ENCODE measurements at regions not wholly inside any gene's neighbourhood (a gene's known extent, or its start where the extent isn't known, plus 50 kb on each side); places are given as distances from the start of the nearest gene placed in this dataset.

DNA sequence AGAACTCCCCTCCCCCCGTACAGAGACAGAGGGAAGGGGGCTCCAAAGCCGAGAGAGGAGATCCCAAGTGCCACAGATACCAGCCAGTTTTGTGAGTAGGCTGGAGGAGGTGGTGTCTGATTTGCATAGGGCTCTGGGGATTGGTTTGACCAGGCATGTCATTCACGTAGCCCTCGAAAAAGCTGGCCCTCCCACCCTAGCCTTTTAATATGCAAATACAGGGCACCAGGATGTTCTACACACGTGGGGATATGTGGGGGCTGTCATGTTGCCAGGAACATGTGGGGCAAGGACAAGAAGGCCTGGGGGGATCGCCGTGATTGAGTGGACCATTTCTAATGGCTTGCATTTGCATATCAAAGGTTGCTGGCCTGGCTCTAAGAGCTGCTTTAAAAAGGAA lies 272.9 kb downstream of the PPP1R2C start:
- H3K4me2 ChIP-seq (ENCODE audit: insufficient read depth, low read length): no peak overlapping the region
- H3K9me3 ChIP-seq (replicated peaks; ENCODE audit: control insufficient read depth, insufficient read depth, low read depth, low read length): no peaks in the 10 kb centered on the region
- in situ Hi-C loops (cut with MboI): no loop called here
- no peak overlapping the region for H3K4me3 ChIP-seq
- H3K9me1 ChIP-seq (ENCODE audit: control insufficient read depth, insufficient read depth, low read length): no peaks in the 10 kb centered on the region
- H3K36me3 ChIP-seq (ENCODE audit: control insufficient read depth, insufficient read depth, low read length): no peaks in the 10 kb centered on the region
- H2AFZ ChIP-seq (ENCODE audit: low read depth, low read length): no peak overlapping the region
- ATAC-seq: no peak
- no peak for FAIRE-seq
- DNase-seq (ENCODE audit: extremely low read depth in 1 of 4, low spot score in 3 of 4): no peak
- no peaks in the 10 kb centered on the region for H3K79me2 ChIP-seq (ENCODE audit: control insufficient read depth, insufficient read depth, low read length)
- no peak overlapping the region for H3K27ac ChIP-seq (ENCODE audit: extremely low read depth, low read depth, low read length)
- no peak overlapping the region for H3K9ac ChIP-seq (ENCODE audit: insufficient read depth in 1 of 2, low read depth in 2 of 2, low read length in 2 of 2)
- no peaks in the 10 kb centered on the region for H3K27me3 ChIP-seq (ENCODE audit: control insufficient read depth in 2 of 2, insufficient read depth in 2 of 2, low read length in 2 of 2)
- 0% methylated on average over 3 of the region's 7 CpGs for WGBS (ENCODE audit: insufficient coverage, low coverage, missing lambda C conversion rate)
- no peaks in the 10 kb centered on the region for H3K4me1 ChIP-seq (replicated peaks in 1 of 2; ENCODE audit: control insufficient read depth in 2 of 2, insufficient read depth in 2 of 2, low read length in 2 of 2)
- no TSS peak for BruUV-seq (replicated peaks)
- H4K20me1 ChIP-seq (replicated peaks; ENCODE audit: control insufficient read depth, insufficient read depth, low read length): no peaks in the 10 kb centered on the region
- intact Hi-C loops (cut with micrococcal nuclease): no loop called here
- POLR2A ChIA-PET: no interaction called here
- no peak for TF ChIP-seq MYNN (IDR thresholded peaks at IDR 0.05)
- no peak for TF ChIP-seq MYNN (CRISPR knock-in tag; IDR thresholded peaks at IDR 0.05)
- no peak for TF ChIP-seq MXI1 (IDR thresholded peaks at IDR 0.05; ENCODE audit: low read depth, low read length)
- TF ChIP-seq, protein P1, sequence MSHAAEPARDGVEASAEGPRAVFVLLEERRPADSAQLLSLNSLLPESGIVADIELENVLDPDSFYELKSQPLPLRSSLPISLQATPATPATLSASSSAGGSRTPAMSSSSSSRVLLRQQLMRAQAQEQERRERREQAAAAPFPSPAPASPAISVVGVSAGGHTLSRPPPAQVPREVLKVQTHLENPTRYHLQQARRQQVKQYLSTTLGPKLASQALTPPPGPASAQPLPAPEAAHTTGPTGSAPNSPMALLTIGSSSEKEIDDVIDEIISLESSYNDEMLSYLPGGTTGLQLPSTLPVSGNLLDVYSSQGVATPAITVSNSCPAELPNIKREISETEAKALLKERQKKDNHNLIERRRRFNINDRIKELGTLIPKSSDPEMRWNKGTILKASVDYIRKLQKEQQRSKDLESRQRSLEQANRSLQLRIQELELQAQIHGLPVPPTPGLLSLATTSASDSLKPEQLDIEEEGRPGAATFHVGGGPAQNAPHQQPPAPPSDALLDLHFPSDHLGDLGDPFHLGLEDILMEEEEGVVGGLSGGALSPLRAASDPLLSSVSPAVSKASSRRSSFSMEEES (CRISPR knock-in tag; IDR thresholded peaks at IDR 0.05): no peak
- TF ChIP-seq, protein P2, sequence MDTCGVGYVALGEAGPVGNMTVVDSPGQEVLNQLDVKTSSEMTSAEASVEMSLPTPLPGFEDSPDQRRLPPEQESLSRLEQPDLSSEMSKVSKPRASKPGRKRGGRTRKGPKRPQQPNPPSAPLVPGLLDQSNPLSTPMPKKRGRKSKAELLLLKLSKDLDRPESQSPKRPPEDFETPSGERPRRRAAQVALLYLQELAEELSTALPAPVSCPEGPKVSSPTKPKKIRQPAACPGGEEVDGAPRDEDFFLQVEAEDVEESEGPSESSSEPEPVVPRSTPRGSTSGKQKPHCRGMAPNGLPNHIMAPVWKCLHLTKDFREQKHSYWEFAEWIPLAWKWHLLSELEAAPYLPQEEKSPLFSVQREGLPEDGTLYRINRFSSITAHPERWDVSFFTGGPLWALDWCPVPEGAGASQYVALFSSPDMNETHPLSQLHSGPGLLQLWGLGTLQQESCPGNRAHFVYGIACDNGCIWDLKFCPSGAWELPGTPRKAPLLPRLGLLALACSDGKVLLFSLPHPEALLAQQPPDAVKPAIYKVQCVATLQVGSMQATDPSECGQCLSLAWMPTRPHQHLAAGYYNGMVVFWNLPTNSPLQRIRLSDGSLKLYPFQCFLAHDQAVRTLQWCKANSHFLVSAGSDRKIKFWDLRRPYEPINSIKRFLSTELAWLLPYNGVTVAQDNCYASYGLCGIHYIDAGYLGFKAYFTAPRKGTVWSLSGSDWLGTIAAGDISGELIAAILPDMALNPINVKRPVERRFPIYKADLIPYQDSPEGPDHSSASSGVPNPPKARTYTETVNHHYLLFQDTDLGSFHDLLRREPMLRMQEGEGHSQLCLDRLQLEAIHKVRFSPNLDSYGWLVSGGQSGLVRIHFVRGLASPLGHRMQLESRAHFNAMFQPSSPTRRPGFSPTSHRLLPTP (IDR thresholded peaks at IDR 0.05; ENCODE audit: borderline replicate concordance, extremely low read depth, insufficient read length): no peak
- TF ChIP-seq PYGO2 (tag; IDR thresholded peaks at IDR 0.05): no peak
- no peak for TF ChIP-seq SMARCC2 (IDR thresholded peaks at IDR 0.05; ENCODE audit: low read depth)
- TF ChIP-seq ZNF143 (CRISPR knock-in tag; IDR thresholded peaks at IDR 0.05): no peak
- TF ChIP-seq POLR2B (IDR thresholded peaks at IDR 0.05; ENCODE audit: low read depth, partially characterized antibody): no peak
- no peak for TF ChIP-seq ZNF184 (CRISPR knock-in tag; IDR thresholded peaks at IDR 0.05)
- TF ChIP-seq, protein P3, sequence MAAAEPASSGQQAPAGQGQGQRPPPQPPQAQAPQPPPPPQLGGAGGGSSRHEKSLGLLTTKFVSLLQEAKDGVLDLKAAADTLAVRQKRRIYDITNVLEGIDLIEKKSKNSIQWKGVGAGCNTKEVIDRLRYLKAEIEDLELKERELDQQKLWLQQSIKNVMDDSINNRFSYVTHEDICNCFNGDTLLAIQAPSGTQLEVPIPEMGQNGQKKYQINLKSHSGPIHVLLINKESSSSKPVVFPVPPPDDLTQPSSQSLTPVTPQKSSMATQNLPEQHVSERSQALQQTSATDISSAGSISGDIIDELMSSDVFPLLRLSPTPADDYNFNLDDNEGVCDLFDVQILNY (CRISPR knock-in tag; IDR thresholded peaks at IDR 0.05): no peak
- no peak for TF ChIP-seq TAL1 (IDR thresholded peaks at IDR 0.05)
- TF ChIP-seq CHD1 (IDR thresholded peaks at IDR 0.05; ENCODE audit: low read length): no peak
- TF ChIP-seq HIVEP1 (CRISPR knock-in tag; IDR thresholded peaks at IDR 0.05): no peak
- no peak for TF ChIP-seq TAF1 (IDR thresholded peaks at IDR 0.05; ENCODE audit: control insufficient read depth, extremely low read depth, insufficient read depth, low read length, severe bottlenecking)
- CTCF ChIA-PET (ENCODE audit: low intra/inter-chr PET ratio): no interaction called here
